ENCODE measurements at regions not wholly inside any gene's neighbourhood (a gene's known extent, or its start where the extent isn't known, plus 50 kb on each side); places are given as distances from the start of the nearest gene placed in this dataset.

DNA sequence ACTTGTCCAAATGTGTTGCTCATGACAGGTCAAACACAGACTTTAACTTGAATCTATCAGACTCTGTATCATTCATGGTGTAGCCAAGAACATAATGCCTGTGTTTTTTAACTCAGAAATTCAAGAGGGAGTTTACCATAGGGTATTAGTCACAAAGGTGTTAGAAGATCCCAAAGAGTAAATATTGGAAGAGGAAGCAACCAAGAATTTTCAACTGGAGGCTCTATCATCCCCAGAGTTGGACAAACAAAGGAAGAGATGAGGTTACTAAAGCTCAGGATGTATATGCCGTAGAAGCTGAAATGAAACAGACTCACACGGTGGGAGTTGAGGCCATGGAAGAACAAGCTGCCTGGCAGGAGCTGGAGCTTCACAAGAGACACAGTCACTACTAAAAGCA, 116.2 kb upstream of the COL8A1 start:
- Mint-ChIP-seq H3K27me3 (peaks cover 9% of the 10 kb centered on the region), H3K4me1 (ENCODE audit: low read depth) (no peaks in the 10 kb centered on the region), H3K27ac (no peak overlapping the region), H3K36me3 (ENCODE audit: low read depth) (no peaks in the 10 kb centered on the region), H3K4me3 (no peak overlapping the region), H3K9me3 (peaks cover 2% of the 10 kb centered on the region)
- H3K27ac ChIP-seq (ENCODE audit: low read depth in 1 of 2, low read length in 2 of 2): no peak overlapping the region
- no peaks in the 10 kb centered on the region for H3K36me3 ChIP-seq (ENCODE audit: insufficient read depth, low read length)
- CTCF ChIA-PET: no interaction called here
- DNase-seq: no peak
- H3K9me3 ChIP-seq (ENCODE audit: control insufficient read depth in 1 of 2, insufficient read depth in 1 of 2, low read length in 2 of 2): no peaks in the 10 kb centered on the region
- intact Hi-C loops (cut with DNase I, micrococcal nuclease): no loop called here
- POLR2A ChIA-PET: no interaction called here
- H3K4me1 ChIP-seq (ENCODE audit: insufficient read depth, low read length): no peaks in the 10 kb centered on the region
- TF ChIP-seq, protein P1, sequence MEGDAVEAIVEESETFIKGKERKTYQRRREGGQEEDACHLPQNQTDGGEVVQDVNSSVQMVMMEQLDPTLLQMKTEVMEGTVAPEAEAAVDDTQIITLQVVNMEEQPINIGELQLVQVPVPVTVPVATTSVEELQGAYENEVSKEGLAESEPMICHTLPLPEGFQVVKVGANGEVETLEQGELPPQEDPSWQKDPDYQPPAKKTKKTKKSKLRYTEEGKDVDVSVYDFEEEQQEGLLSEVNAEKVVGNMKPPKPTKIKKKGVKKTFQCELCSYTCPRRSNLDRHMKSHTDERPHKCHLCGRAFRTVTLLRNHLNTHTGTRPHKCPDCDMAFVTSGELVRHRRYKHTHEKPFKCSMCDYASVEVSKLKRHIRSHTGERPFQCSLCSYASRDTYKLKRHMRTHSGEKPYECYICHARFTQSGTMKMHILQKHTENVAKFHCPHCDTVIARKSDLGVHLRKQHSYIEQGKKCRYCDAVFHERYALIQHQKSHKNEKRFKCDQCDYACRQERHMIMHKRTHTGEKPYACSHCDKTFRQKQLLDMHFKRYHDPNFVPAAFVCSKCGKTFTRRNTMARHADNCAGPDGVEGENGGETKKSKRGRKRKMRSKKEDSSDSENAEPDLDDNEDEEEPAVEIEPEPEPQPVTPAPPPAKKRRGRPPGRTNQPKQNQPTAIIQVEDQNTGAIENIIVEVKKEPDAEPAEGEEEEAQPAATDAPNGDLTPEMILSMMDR (IDR thresholded peaks at IDR 0.05): no peak
- no peaks in the 10 kb centered on the region for H3K27me3 ChIP-seq (ENCODE audit: control insufficient read depth in 1 of 2, insufficient read depth in 2 of 2, low read length in 2 of 2)
- H3K4me3 ChIP-seq (ENCODE audit: low read length): no peak overlapping the region
- no peak for ATAC-seq (ENCODE audit: poor library complexity)

DNA sequence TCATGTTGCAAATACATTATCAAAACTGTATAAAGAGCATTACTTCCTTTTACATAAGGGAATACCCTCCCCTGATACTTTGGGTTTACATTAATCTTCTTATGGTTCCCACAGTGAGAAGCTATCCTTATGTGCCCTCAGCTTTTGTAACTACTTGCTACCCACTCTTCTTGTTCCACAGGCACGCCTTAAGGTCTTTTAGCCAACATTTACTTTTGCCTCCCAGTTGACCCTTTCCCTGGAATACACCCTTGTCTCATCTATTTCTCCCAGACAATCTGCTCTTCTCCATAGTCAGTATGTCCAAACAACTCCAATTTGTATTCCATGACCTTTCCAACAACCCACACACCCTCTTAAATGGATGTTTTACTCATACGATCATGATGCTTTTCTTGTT, 116.8 kb upstream of the COL8A1 start:
- Histone ChIP-seq H3K9me3 (ENCODE audit: control insufficient read depth in 1 of 2, insufficient read depth in 1 of 2, low read length in 2 of 2) (no peaks in the 10 kb centered on the region), H3K27me3 (ENCODE audit: control insufficient read depth in 1 of 2, insufficient read depth in 2 of 2, low read length in 2 of 2) (no peaks in the 10 kb centered on the region), H3K36me3 (ENCODE audit: insufficient read depth, low read length) (no peaks in the 10 kb centered on the region), H3K4me1 (ENCODE audit: insufficient read depth, low read length) (no peaks in the 10 kb centered on the region), H3K27ac (ENCODE audit: low read depth in 1 of 2, low read length in 2 of 2) (no peak overlapping the region), H3K4me3 (ENCODE audit: low read length) (no peak overlapping the region)
- POLR2A ChIA-PET: no interaction called here
- TF ChIP-seq, protein P1 (IDR thresholded peaks at IDR 0.05): no peak
- intact Hi-C loops (cut with DNase I, micrococcal nuclease): no loop called here
- Mint-ChIP-seq H3K4me1 (ENCODE audit: low read depth) (no peaks in the 10 kb centered on the region), H3K4me3 (no peak overlapping the region), H3K27ac (no peak overlapping the region), H3K9me3 (peaks cover 2% of the 10 kb centered on the region), H3K27me3 (peaks cover 9% of the 10 kb centered on the region), H3K36me3 (ENCODE audit: low read depth) (no peaks in the 10 kb centered on the region)
- ATAC-seq (ENCODE audit: poor library complexity): no peak
- DNase-seq: no peak
- CTCF ChIA-PET: no interaction called here

- Mint-ChIP-seq H3K9me3 (peaks cover 2% of the 10 kb centered on the region), H3K27me3 (peaks cover 5% of the 10 kb centered on the region)
- no peak for ATAC-seq (ENCODE audit: poor library complexity)
Measured at GRCh38 chr3:99520513-99520912, 117.9 kb upstream of the COL8A1 start.

More at GRCh38 chr3:99520513-99520912, 117.9 kb upstream of the COL8A1 start:
- POLR2A ChIA-PET: no interaction called here
- intact Hi-C loops (cut with DNase I, micrococcal nuclease): no loop called here
- CTCF ChIA-PET: no interaction called here
- no peaks in the 10 kb centered on the region for H3K36me3 Mint-ChIP-seq (ENCODE audit: low read depth)
- no peaks in the 10 kb centered on the region for H3K27me3 ChIP-seq (ENCODE audit: control insufficient read depth in 1 of 2, insufficient read depth in 2 of 2, low read length in 2 of 2)
- H3K4me1 Mint-ChIP-seq (ENCODE audit: low read depth): no peaks in the 10 kb centered on the region
- no peak overlapping the region for H3K4me3 Mint-ChIP-seq
- H3K27ac ChIP-seq (ENCODE audit: low read depth in 1 of 2, low read length in 2 of 2): no peak overlapping the region
- no peak for DNase-seq
- no peaks in the 10 kb centered on the region for H3K36me3 ChIP-seq (ENCODE audit: insufficient read depth, low read length)
- H3K9me3 ChIP-seq (ENCODE audit: control insufficient read depth in 1 of 2, insufficient read depth in 1 of 2, low read length in 2 of 2): no peaks in the 10 kb centered on the region
- H3K4me3 ChIP-seq (ENCODE audit: low read length): no peak overlapping the region
- H3K27ac Mint-ChIP-seq: no peak overlapping the region
- no peaks in the 10 kb centered on the region for H3K4me1 ChIP-seq (ENCODE audit: insufficient read depth, low read length)
- TF ChIP-seq, protein P1 (IDR thresholded peaks at IDR 0.05): no peak

Data from CD4-positive, alpha-beta T cell (primary cell).